Upper lobe of left lung (tissue), 4 donors: ENCODE measurements at regions not wholly inside any gene's neighbourhood (a gene's known extent, or its start where the extent isn't known, plus 50 kb on each side); places are given as distances from the start of the nearest gene placed in this dataset.

Experiments
- POLR2A ChIP-seq, 4 donors: fragments of 450-650 bp; IDR thresholded peaks; one replicate each; pipeline ENCODE4 v1.5.1; 2016 to 2017; ENCODE audit warnings: antibody characterized with exemption in 4 of 4, mild to moderate bottlenecking in 2 of 4
- TF ChIP-seq, protein P1 (sequence below), 6 experiments: fragments of 450-650 bp in 4 of 6; fragments of 200-600 bp in 2 of 6; sonication (generic) in 2 of 6; IDR thresholded peaks; one replicate each; pipeline ENCODE4 v1.5.1; 2016 to 2019; ENCODE audit warnings: antibody characterized with exemption in 6 of 6

DNA sequence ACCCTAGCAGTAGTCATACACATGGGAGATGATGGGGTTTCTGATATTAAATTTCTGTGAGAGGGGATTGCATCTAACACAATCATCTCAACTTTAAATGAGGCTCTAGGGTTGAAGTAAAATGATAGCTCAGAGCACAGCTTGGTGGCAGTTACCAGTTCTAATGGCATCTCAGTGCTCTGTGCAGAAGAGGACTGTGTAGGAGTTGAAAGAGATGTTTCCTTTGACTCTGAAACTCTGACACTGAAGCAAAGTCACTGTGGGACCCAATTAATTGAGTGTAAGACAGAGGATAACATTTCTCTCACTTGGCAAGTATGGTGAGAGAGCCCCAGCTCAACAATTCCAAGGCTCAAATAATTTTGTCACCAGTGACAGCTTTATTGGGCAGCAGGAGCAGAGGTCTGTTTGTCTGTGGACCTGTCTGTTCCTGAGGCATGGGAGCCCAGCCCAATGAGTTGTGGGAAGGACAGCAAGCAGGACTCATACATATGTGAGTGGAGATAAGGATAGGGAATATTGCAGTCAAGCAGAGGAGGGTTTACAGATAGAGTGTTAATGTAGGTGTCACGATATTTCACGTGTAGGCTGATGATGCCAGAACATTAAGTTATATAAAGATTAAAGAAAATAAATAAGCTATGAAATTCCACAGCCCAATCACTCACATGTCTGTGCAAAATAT is 76.7 kb upstream of the NAF1 start:
- TF ChIP-seq POLR2A (IDR thresholded peaks at IDR 0.05): no peak
- TF ChIP-seq, protein P1, sequence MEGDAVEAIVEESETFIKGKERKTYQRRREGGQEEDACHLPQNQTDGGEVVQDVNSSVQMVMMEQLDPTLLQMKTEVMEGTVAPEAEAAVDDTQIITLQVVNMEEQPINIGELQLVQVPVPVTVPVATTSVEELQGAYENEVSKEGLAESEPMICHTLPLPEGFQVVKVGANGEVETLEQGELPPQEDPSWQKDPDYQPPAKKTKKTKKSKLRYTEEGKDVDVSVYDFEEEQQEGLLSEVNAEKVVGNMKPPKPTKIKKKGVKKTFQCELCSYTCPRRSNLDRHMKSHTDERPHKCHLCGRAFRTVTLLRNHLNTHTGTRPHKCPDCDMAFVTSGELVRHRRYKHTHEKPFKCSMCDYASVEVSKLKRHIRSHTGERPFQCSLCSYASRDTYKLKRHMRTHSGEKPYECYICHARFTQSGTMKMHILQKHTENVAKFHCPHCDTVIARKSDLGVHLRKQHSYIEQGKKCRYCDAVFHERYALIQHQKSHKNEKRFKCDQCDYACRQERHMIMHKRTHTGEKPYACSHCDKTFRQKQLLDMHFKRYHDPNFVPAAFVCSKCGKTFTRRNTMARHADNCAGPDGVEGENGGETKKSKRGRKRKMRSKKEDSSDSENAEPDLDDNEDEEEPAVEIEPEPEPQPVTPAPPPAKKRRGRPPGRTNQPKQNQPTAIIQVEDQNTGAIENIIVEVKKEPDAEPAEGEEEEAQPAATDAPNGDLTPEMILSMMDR (IDR thresholded peaks at IDR 0.05): no peak
